GM23338 (cell line): ENCODE measurements at regions not wholly inside any gene's neighbourhood (a gene's known extent, or its start where the extent isn't known, plus 50 kb on each side); places are given as distances from the start of the nearest gene placed in this dataset.

Source experiments
- ATAC-seq: fragments of 200-7000 bp; cut with Tn5 transposase; 3 replicates; pipeline ENCODE4 v1.9.1; 2020
- DNase-seq: peaks from one replicate; pipeline ENCODE4 v3.0.0-alpha.2; 2015; ENCODE audit warnings: low spot score
- H2AFZ ChIP-seq: fragments of 200-600 bp; sonication (generic); 2 replicates; pipeline ENCODE4 v1.8.0; 2016; ENCODE audit warnings: antibody characterized with exemption, mild to moderate bottlenecking, moderate library complexity
- H3F3A ChIP-seq: fragments of 200-600 bp; sonication (generic); replicated peaks from 2 replicates; pipeline ENCODE4 v1.8.0; 2017; ENCODE audit warnings: antibody characterized with exemption, mixed run types, low read depth
- H3K27ac ChIP-seq: fragments of 200-600 bp; sonication (generic); 2 replicates; pipeline ENCODE4 v1.6.1; 2016; ENCODE audit warnings: low read depth
- H3K27me3 ChIP-seq: fragments of 200-600 bp; sonication (generic); 2 replicates; pipeline ENCODE4 v1.8.0; 2016; ENCODE audit warnings: mild to moderate bottlenecking, mixed run types, moderate library complexity; ENCODE audit not compliant: insufficient read depth
- H3K36me3 ChIP-seq: fragments of 200-600 bp; sonication (generic); 2 replicates; pipeline ENCODE4 v1.8.0; 2016; ENCODE audit warnings: mild to moderate bottlenecking; ENCODE audit not compliant: insufficient read depth
- H3K4me1 ChIP-seq: fragments of 200-600 bp; sonication (generic); 2 replicates; pipeline ENCODE4 v1.8.0; 2016; ENCODE audit warnings: mild to moderate bottlenecking, moderate library complexity; ENCODE audit not compliant: insufficient read depth
- H3K4me2 ChIP-seq: fragments of 200-600 bp; sonication (generic); 2 replicates; pipeline ENCODE4 v1.7.1; 2017; ENCODE audit warnings: mixed run types
- H3K4me3 ChIP-seq: fragments of 200-600 bp; sonication (generic); 2 replicates; pipeline ENCODE4 v1.6.1; 2016; ENCODE audit warnings: mixed run types
- H3K79me2 ChIP-seq: fragments of 200-600 bp; sonication (generic); replicated peaks from 2 replicates; pipeline ENCODE4 v1.8.0; 2017; ENCODE audit warnings: mild to moderate bottlenecking; ENCODE audit not compliant: insufficient read depth
- H3K9me2 ChIP-seq: fragments of 200-600 bp; sonication (generic); 2 replicates; pipeline ENCODE4 v1.8.0; 2017; ENCODE audit not compliant: insufficient read depth
- H4K20me1 ChIP-seq: fragments of 200-600 bp; sonication (generic); replicated peaks from 2 replicates; pipeline ENCODE4 v1.8.0; 2017; ENCODE audit warnings: mild to moderate bottlenecking; ENCODE audit not compliant: insufficient read depth
- H3K27ac Mint-ChIP-seq: 2 replicates; pipeline ENCODE4 v1.8.0; 2020; ENCODE audit warnings: inconsistent platforms, mild to moderate bottlenecking, moderate library complexity, mixed read lengths
- H3K27me3 Mint-ChIP-seq: 3 replicates; pipeline ENCODE4 v1.8.0; 2022; ENCODE audit warnings: low read depth, mild to moderate bottlenecking, moderate library complexity, mixed read lengths, inconsistent platforms; ENCODE audit not compliant: insufficient read depth, poor library complexity
- H3K36me3 Mint-ChIP-seq: 3 replicates; pipeline ENCODE4 v1.8.0; 2021; ENCODE audit warnings: low read depth, mild to moderate bottlenecking, inconsistent platforms, moderate library complexity, mixed read lengths
- H3K4me1 Mint-ChIP-seq: 3 replicates; pipeline ENCODE4 v1.8.0; 2020; ENCODE audit warnings: mild to moderate bottlenecking, inconsistent platforms, mixed read lengths
- H3K4me3 Mint-ChIP-seq: 3 replicates; pipeline ENCODE4 v1.8.0; 2021; ENCODE audit warnings: moderate library complexity, mild to moderate bottlenecking, inconsistent platforms, mixed read lengths
- H3K9me3 Mint-ChIP-seq: 3 replicates; pipeline ENCODE4 v1.8.0; 2020; ENCODE audit warnings: moderate library complexity, mild to moderate bottlenecking, inconsistent platforms, mixed read lengths
- CREB1 ChIP-seq: fragments of 250-450 bp; sonication (Bioruptor Pico); IDR thresholded peaks from 2 replicates; pipeline ENCODE4 v1.5.0; 2020; ENCODE audit warnings: low read depth, mild to moderate bottlenecking, moderate library complexity
- CTCF ChIP-seq, 2 experiments: fragments of 200-600 bp in 1 of 2; sonication (generic) in 1 of 2; conservative IDR thresholded peaks; 2 replicates each; pipeline versions ENCODE4 v1.5.1 to v1.6.1; 2016 to 2017; ENCODE audit warnings: antibody characterized with exemption in 2 of 2, low read depth in 2 of 2, mild to moderate bottlenecking in 2 of 2, moderate library complexity in 1 of 2
- ETS1 ChIP-seq: IDR thresholded peaks from 2 replicates; pipeline ENCODE4 v1.6.1; 2016; ENCODE audit warnings: antibody characterized with exemption
- EZH2 ChIP-seq: fragments of 200-600 bp; sonication (generic); IDR thresholded peaks from one replicate; pipeline ENCODE4 v1.8.0; 2017; ENCODE audit warnings: antibody characterized with exemption, mild to moderate bottlenecking, low read depth; ENCODE audit not compliant: unreplicated experiment
- EZH2phosphoT487 ChIP-seq: fragments of 200-600 bp; sonication (generic); IDR thresholded peaks from one replicate; pipeline ENCODE4 v1.8.1; 2018; ENCODE audit warnings: antibody characterized with exemption; ENCODE audit not compliant: unreplicated experiment
- JUNB ChIP-seq: IDR thresholded peaks from one replicate; pipeline ENCODE4 v1.6.1; 2016; ENCODE audit warnings: antibody characterized with exemption; ENCODE audit not compliant: unreplicated experiment
- NANOG ChIP-seq: IDR thresholded peaks from 2 replicates; pipeline ENCODE4 v1.6.1; 2016; ENCODE audit warnings: antibody characterized with exemption, borderline replicate concordance
- POLR2AphosphoS5 ChIP-seq: IDR thresholded peaks from 2 replicates; pipeline ENCODE4 v1.6.1; 2016; ENCODE audit warnings: antibody characterized with exemption, low read depth
- STAT1 ChIP-seq: IDR thresholded peaks from one replicate; pipeline ENCODE4 v1.6.1; 2016; ENCODE audit warnings: antibody characterized with exemption; ENCODE audit not compliant: unreplicated experiment
- ZNF114 ChIP-seq: fragments of 250-450 bp; sonication (Bioruptor Pico); IDR thresholded peaks from 2 replicates; pipeline ENCODE4 v1.5.0; 2020; ENCODE audit warnings: mild to moderate bottlenecking, moderate library complexity
- ZNF331 ChIP-seq: fragments of 250-450 bp; sonication (Bioruptor Pico); IDR thresholded peaks from 2 replicates; pipeline ENCODE4 v1.5.0; 2020; ENCODE audit warnings: low read depth, mild to moderate bottlenecking, moderate library complexity
- ZNF462 ChIP-seq: fragments of 250-450 bp; sonication (Bioruptor Pico); IDR thresholded peaks from 2 replicates; pipeline ENCODE4 v1.5.0; 2020; ENCODE audit warnings: mild to moderate bottlenecking, moderate library complexity

GRCh38 chr13:34056733-34057258, 238.8 kb downstream of the RFC3 start (continued):
- TF ChIP-seq ZNF462 (CRISPR knock-in tag) = no peak

GRCh38 chr13:34064456-34065205, 246.7 kb downstream of the RFC3 start:
- H2AFZ ChIP-seq = no peak overlapping the region
- no peak for TF ChIP-seq STAT1
- TF ChIP-seq ETS1 = no peak
- TF ChIP-seq NANOG = no peak
- no peak for TF ChIP-seq CTCF (conservative IDR thresholded peaks at IDR 0.05; ENCODE audit: low read depth in 2 of 2)
- TF ChIP-seq EZH2phosphoT487 = no peak
- no peak for TF ChIP-seq ZNF331 (CRISPR knock-in tag)
- no peak for TF ChIP-seq JUNB
- TF ChIP-seq CREB1 (CRISPR knock-in tag) = no peak
- no peak for TF ChIP-seq ZNF114
- no peak for TF ChIP-seq EZH2
- TF ChIP-seq POLR2AphosphoS5 = no peak

More at GRCh38 chr13:34064456-34065205, 246.7 kb downstream of the RFC3 start:
- H3K4me3 Mint-ChIP-seq = no peak overlapping the region
- H3K27ac Mint-ChIP-seq = no peak overlapping the region
- Histone ChIP-seq H3K4me1 (no peaks in the 10 kb centered on the region), H3K4me2 (no peak overlapping the region), H4K20me1 (no peaks in the 10 kb centered on the region), H3K4me3 (no peak overlapping the region), H3K9me2 (peaks cover 20% of the 10 kb centered on the region), H3K36me3 (no peaks in the 10 kb centered on the region), H3F3A (no peaks in the 10 kb centered on the region), H3K27ac (no peak overlapping the region), H3K27me3 (no peaks in the 10 kb centered on the region), H3K79me2 (no peaks in the 10 kb centered on the region)
- ATAC-seq (no peak), DNase-seq (no peak)
- H3K4me1 Mint-ChIP-seq = no peaks in the 10 kb centered on the region
- H3K9me3 Mint-ChIP-seq = no peaks in the 10 kb centered on the region
- H3K36me3 Mint-ChIP-seq = no peaks in the 10 kb centered on the region
- H3K27me3 Mint-ChIP-seq = no peaks in the 10 kb centered on the region
